Naive thymus-derived CD4-positive, alpha-beta T cell (primary cell): ENCODE measurements at regions not wholly inside any gene's neighbourhood (a gene's known extent, or its start where the extent isn't known, plus 50 kb on each side); places are given as distances from the start of the nearest gene placed in this dataset.

Source experiments
- ATAC-seq: fragments of 150-1000 bp; cut with Tn5 transposase; 2 replicates; pipeline ENCODE4 v1.10.0; 2021; ENCODE audit warnings: mild to moderate bottlenecking, moderate library complexity
- CTCF ChIA-PET: fragments of 350-600 bp; sonication (Branson Sonifier 250); formaldehyde crosslinking; loops from one replicate; lab custom pipeline; 2021; ENCODE audit warnings: antibody characterized with exemption; lab: Charles Lee
- POLR2A ChIA-PET: fragments of 350-600 bp; sonication (Branson Sonifier 250); formaldehyde crosslinking; loops from one replicate; lab custom pipeline; 2021; ENCODE audit warnings: antibody characterized with exemption, inconsistent platforms; lab: Charles Lee
- DNase-seq, 9 donors: peaks; one replicate each; pipeline versions ENCODE4 v3.0.0 to v3.0.0-alpha.2; 2020 to 2022; ENCODE audit warnings: mixed read lengths in 1 of 9
- H3K27ac ChIP-seq: one replicate; pipeline ENCODE4 v1.7.0; 2013; ENCODE audit warnings: mild to moderate bottlenecking, low read depth, low read length, moderate library complexity
- H3K27me3 ChIP-seq, 2 donors: one replicate each; pipeline ENCODE4 v1.7.0; 2013; ENCODE audit warnings: low read length in 2 of 2, mild to moderate bottlenecking in 2 of 2, moderate library complexity in 2 of 2; ENCODE audit not compliant: control insufficient read depth in 2 of 2, insufficient read depth in 2 of 2
- H3K36me3 ChIP-seq, 3 experiments: 1 replicate in 2 of 3; 2 replicates in 1 of 3; pipeline ENCODE4 v1.7.0; 2013; ENCODE audit warnings: low read length in 3 of 3, mild to moderate bottlenecking in 3 of 3, moderate library complexity in 1 of 3; ENCODE audit not compliant: insufficient read depth in 3 of 3, control insufficient read depth in 2 of 3
- H3K4me1 ChIP-seq, 2 donors: one replicate each; pipeline ENCODE4 v1.7.0; 2013; ENCODE audit warnings: low read length in 2 of 2, mild to moderate bottlenecking in 2 of 2, moderate library complexity in 1 of 2; ENCODE audit not compliant: control insufficient read depth in 2 of 2, insufficient read depth in 2 of 2
- H3K4me3 ChIP-seq: 2 replicates; pipeline ENCODE4 v1.7.0; 2013; ENCODE audit warnings: mild to moderate bottlenecking, low read length
- H3K9me3 ChIP-seq, 3 experiments: 1 replicate in 2 of 3; 2 replicates in 1 of 3; pipeline ENCODE4 v1.7.0; 2013; ENCODE audit warnings: low read length in 3 of 3; ENCODE audit not compliant: control insufficient read depth in 2 of 3
- H3K27ac Mint-ChIP-seq, 9 donors: one replicate each; pipeline ENCODE4 v1.8.0; 2020 to 2022; ENCODE audit warnings: mixed read lengths in 9 of 9, mild to moderate bottlenecking in 8 of 9, moderate library complexity in 5 of 9, inconsistent platforms in 2 of 9
- H3K27me3 Mint-ChIP-seq, 5 donors: one replicate each; pipeline ENCODE4 v1.8.0; 2021 to 2022; ENCODE audit warnings: mixed read lengths in 5 of 5, mild to moderate bottlenecking in 1 of 5
- H3K36me3 Mint-ChIP-seq, 5 donors: one replicate each; pipeline ENCODE4 v1.8.0; 2020 to 2022; ENCODE audit warnings: mixed read lengths in 5 of 5, mild to moderate bottlenecking in 3 of 5, inconsistent platforms in 1 of 5
- H3K4me1 Mint-ChIP-seq, 7 donors: one replicate each; pipeline ENCODE4 v1.8.0; 2020 to 2022; ENCODE audit warnings: mixed read lengths in 7 of 7, mild to moderate bottlenecking in 3 of 7, inconsistent platforms in 1 of 7
- H3K4me3 Mint-ChIP-seq, 10 donors: one replicate each; pipeline ENCODE4 v1.8.0; 2020 to 2022; ENCODE audit warnings: mild to moderate bottlenecking in 10 of 10, mixed read lengths in 10 of 10, moderate library complexity in 6 of 10, inconsistent platforms in 2 of 10
- H3K9me3 Mint-ChIP-seq, 11 donors: one replicate each; pipeline ENCODE4 v1.8.0; 2020 to 2022; ENCODE audit warnings: mixed read lengths in 11 of 11, mild to moderate bottlenecking in 4 of 11, inconsistent platforms in 1 of 11, moderate library complexity in 1 of 11
- intact Hi-C, 2 donors: fragments of 100-400 bp; cut with micrococcal nuclease; formaldehyde crosslinking; loops; one replicate each; pipeline ENCODE4 v1.15.1; 2023

DNA sequence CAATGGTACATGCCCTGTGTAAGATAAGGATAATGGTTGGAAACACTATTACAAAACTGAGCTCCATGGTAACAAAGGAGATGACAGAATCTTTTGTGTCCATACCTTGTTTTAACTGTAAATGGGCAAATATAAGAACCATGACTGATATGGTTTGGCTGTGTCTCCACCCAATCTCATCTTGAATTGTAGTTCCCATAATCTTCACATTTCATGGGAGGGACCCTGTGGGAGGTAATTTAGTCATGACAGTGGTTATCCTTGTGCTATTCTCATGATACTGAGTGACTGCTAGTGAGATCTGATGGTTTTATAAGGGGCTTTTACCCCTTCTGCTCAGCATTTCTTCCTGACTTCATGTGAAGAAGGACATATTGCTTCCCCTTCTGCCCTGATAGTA, 211.7 kb upstream of the RGPD4 start:
- ATAC-seq = no peak
- no peak overlapping the region for H3K27ac Mint-ChIP-seq
- Histone ChIP-seq H3K9me3 (no peaks in the 10 kb centered on the region), H3K27ac (no peak overlapping the region), H3K27me3 (no peaks in the 10 kb centered on the region), H3K4me1 (no peaks in the 10 kb centered on the region), H3K36me3 (no peaks in the 10 kb centered on the region), H3K4me3 (no peak overlapping the region)
- intact Hi-C loops = no loop called here
- H3K4me3 Mint-ChIP-seq = no peak overlapping the region
- peaks cover 0 to 19% (median 5%) of the 10 kb centered on the region in 11 donors for H3K9me3 Mint-ChIP-seq
- no peaks in the 10 kb centered on the region for H3K4me1 Mint-ChIP-seq
- POLR2A ChIA-PET = no interaction called here
- no peaks in the 10 kb centered on the region for H3K36me3 Mint-ChIP-seq
- CTCF ChIA-PET = no interaction called here
- H3K27me3 Mint-ChIP-seq = no peaks in the 10 kb centered on the region
- DNase-seq = no peak

- CTCF ChIA-PET = no interaction called here
Measured at GRCh38 chr2:107618769-107619168, 207.9 kb upstream of the RGPD4 start.

GRCh38 chr2:107621186-107622165, 205.2 kb upstream of the RGPD4 start:
- H3K27ac Mint-ChIP-seq = no peak overlapping the region
- no peaks in the 10 kb centered on the region for H3K9me3 ChIP-seq
- no peaks in the 10 kb centered on the region for H3K4me1 Mint-ChIP-seq

More at GRCh38 chr2:107618769-107619168, 207.9 kb upstream of the RGPD4 start:
- Histone ChIP-seq H3K4me3 (no peak overlapping the region), H3K9me3 (no peaks in the 10 kb centered on the region), H3K27ac (no peak overlapping the region), H3K4me1 (no peaks in the 10 kb centered on the region), H3K27me3 (no peaks in the 10 kb centered on the region), H3K36me3 (no peaks in the 10 kb centered on the region)
- no peaks in the 10 kb centered on the region for H3K4me1 Mint-ChIP-seq
- no peaks in the 10 kb centered on the region for H3K27me3 Mint-ChIP-seq
- POLR2A ChIA-PET = no interaction called here
- peaks cover 2 to 24% (median 9%) of the 10 kb centered on the region in 11 donors for H3K9me3 Mint-ChIP-seq
- H3K36me3 Mint-ChIP-seq = no peaks in the 10 kb centered on the region
- no peak for ATAC-seq
- H3K4me3 Mint-ChIP-seq = no peak overlapping the region
- no peak overlapping the region for H3K27ac Mint-ChIP-seq
- no peak for DNase-seq
- intact Hi-C loops = no loop called here

GRCh38 chr2:107622741-107623310, 203.9 kb upstream of the RGPD4 start:
- no peak for DNase-seq
- H3K27ac Mint-ChIP-seq = no peak overlapping the region

More at GRCh38 chr2:107621186-107622165, 205.2 kb upstream of the RGPD4 start:
- POLR2A ChIA-PET = no interaction called here
- no peaks in the 10 kb centered on the region for H3K27me3 ChIP-seq
- no peaks in the 10 kb centered on the region for H3K4me1 ChIP-seq
- intact Hi-C loops = no loop called here
- H3K27ac ChIP-seq = no peak overlapping the region
- H3K4me3 Mint-ChIP-seq = no peak overlapping the region
- CTCF ChIA-PET = no interaction called here
- ATAC-seq (no peak), DNase-seq (no peak)
- H3K27me3 Mint-ChIP-seq = no peaks in the 10 kb centered on the region
- H3K36me3 Mint-ChIP-seq = no peaks in the 10 kb centered on the region
- no peak overlapping the region for H3K4me3 ChIP-seq
- H3K36me3 ChIP-seq = no peaks in the 10 kb centered on the region
- peaks cover 2 to 24% (median 10%) of the 10 kb centered on the region in 11 donors for H3K9me3 Mint-ChIP-seq

GRCh38 chr2:107625982-107626381, 200.7 kb upstream of the RGPD4 start:
- ChIA-PET CTCF (interaction anchor here (0.6 kb wide), 1 partner anchor 396 kb away, joined by 3 read pairs; no protein-coding TSS in a partner anchor), POLR2A (no interaction called here)
- Mint-ChIP-seq H3K9me3 (peaks cover 5 to 32% (median 22%) of the 10 kb centered on the region in 11 donors), H3K27ac (no peak overlapping the region), H3K4me1 (no peaks in the 10 kb centered on the region), H3K4me3 (no peak overlapping the region), H3K27me3 (no peaks in the 10 kb centered on the region), H3K36me3 (no peaks in the 10 kb centered on the region)
- no peaks in the 10 kb centered on the region for H3K4me1 ChIP-seq
- H3K27me3 ChIP-seq = no peaks in the 10 kb centered on the region
- no peaks in the 10 kb centered on the region for H3K9me3 ChIP-seq
- intact Hi-C loops = no loop called here
- no peak for DNase-seq
- no peak overlapping the region for H3K4me3 ChIP-seq
- no peak overlapping the region for H3K27ac ChIP-seq
- ATAC-seq = no peak
- H3K36me3 ChIP-seq = no peaks in the 10 kb centered on the region

More at GRCh38 chr2:107622741-107623310, 203.9 kb upstream of the RGPD4 start:
- ChIA-PET POLR2A (no interaction called here), CTCF (no interaction called here)
- no peaks in the 10 kb centered on the region for H3K27me3 ChIP-seq
- intact Hi-C loops = no loop called here
- peaks cover 4 to 28% (median 14%) of the 10 kb centered on the region in 11 donors for H3K9me3 Mint-ChIP-seq
- H3K27ac ChIP-seq = no peak overlapping the region
- no peaks in the 10 kb centered on the region for H3K27me3 Mint-ChIP-seq
- no peaks in the 10 kb centered on the region for H3K4me1 Mint-ChIP-seq
- H3K36me3 Mint-ChIP-seq = no peaks in the 10 kb centered on the region
- no peaks in the 10 kb centered on the region for H3K9me3 ChIP-seq
- H3K36me3 ChIP-seq = no peaks in the 10 kb centered on the region
- no peak overlapping the region for H3K4me3 ChIP-seq
- H3K4me3 Mint-ChIP-seq = no peak overlapping the region
- H3K4me1 ChIP-seq = no peaks in the 10 kb centered on the region
- ATAC-seq = no peak

GRCh38 chr2:107627164-107627563, 199.5 kb upstream of the RGPD4 start:
- Mint-ChIP-seq H3K4me3 (no peak overlapping the region), H3K4me1 (no peaks in the 10 kb centered on the region), H3K36me3 (no peaks in the 10 kb centered on the region), H3K27ac (no peak overlapping the region), H3K9me3 (peaks cover 5 to 37% (median 26%) of the 10 kb centered on the region in 11 donors), H3K27me3 (no peaks in the 10 kb centered on the region)
- DNase-seq (no peak), ATAC-seq (no peak)
- H3K9me3 ChIP-seq = no peaks in the 10 kb centered on the region
- ChIA-PET CTCF (no interaction called here), POLR2A (no interaction called here)
- H3K27me3 ChIP-seq = no peaks in the 10 kb centered on the region
- H3K4me3 ChIP-seq = no peak overlapping the region
- H3K4me1 ChIP-seq = no peaks in the 10 kb centered on the region
- intact Hi-C loops = no loop called here
- H3K27ac ChIP-seq = no peak overlapping the region
- H3K36me3 ChIP-seq = no peaks in the 10 kb centered on the region
